Mesodermal cell (in vitro differentiated cells): ENCODE measurements at regions not wholly inside any gene's neighbourhood (a gene's known extent, or its start where the extent isn't known, plus 50 kb on each side); places are given as distances from the start of the nearest gene placed in this dataset.
"Not testable (repeated sequence)": the region's sequence is repeated elsewhere in the genome, so short reads cannot be mapped to it uniquely, and the experiment has no call there.

Experiments used
- H3K27ac ChIP-seq: 2 replicates; pipeline ENCODE4 v1.7.0; 2013; ENCODE audit warnings: mild to moderate bottlenecking, low read depth, low read length, moderate library complexity; ENCODE audit not compliant: severe bottlenecking
- H3K36me3 ChIP-seq: 2 replicates; pipeline ENCODE4 v1.7.1; 2013; ENCODE audit warnings: mild to moderate bottlenecking, low read length, moderate library complexity; ENCODE audit not compliant: control insufficient read depth, insufficient read depth
- H3K4me1 ChIP-seq: one replicate; pipeline ENCODE4 v1.7.1; 2013; ENCODE audit warnings: mild to moderate bottlenecking, low read length; ENCODE audit not compliant: insufficient read depth, control insufficient read depth, poor library complexity, severe bottlenecking
- H3K4me3 ChIP-seq: 2 replicates; pipeline ENCODE4 v1.7.0; 2013; ENCODE audit warnings: low read length, control low read depth, mild to moderate bottlenecking; ENCODE audit not compliant: insufficient read depth, poor library complexity, severe bottlenecking; ENCODE audit errors: extremely low read depth
- H3K9me3 ChIP-seq: 2 replicates; pipeline ENCODE4 v1.7.1; 2013; ENCODE audit warnings: mild to moderate bottlenecking, low read length, moderate library complexity; ENCODE audit not compliant: control insufficient read depth
- WGBS, 2 experiments: methylation state at CpG; one replicate each; pipeline ENCODE4 v1.1.5; 2013; ENCODE audit warnings: missing lambda C conversion rate in 2 of 2; ENCODE audit not compliant: insufficient coverage in 2 of 2; 5-methylcytosine and 5-hydroxymethylcytosine counted together

- peaks cover 3% of the 10 kb centered on the region for H3K9me3 ChIP-seq
- no peaks in the 10 kb centered on the region for H3K4me1 ChIP-seq
- H3K36me3 ChIP-seq, result no peaks in the 10 kb centered on the region
- H3K4me3 ChIP-seq, result no peak overlapping the region
- WGBS, 2 experiments, result no CpG with 5 or more reads among the region's 4 CpGs
- H3K27ac ChIP-seq, result no peak overlapping the region
Measured at GRCh38 chr21:27525780-27526179, 558.9 kb upstream of the ADAMTS5 start.

- Histone ChIP-seq H3K4me1 (no peaks in the 10 kb centered on the region), H3K27ac (no peak overlapping the region), H3K4me3 (no peak overlapping the region), H3K9me3 (peaks cover 15% of the 10 kb centered on the region), H3K36me3 (no peaks in the 10 kb centered on the region)
Measured at GRCh38 chr21:27519361-27519760, 552.5 kb upstream of the ADAMTS5 start.

- not testable (repeated sequence) for H3K4me1 ChIP-seq, H3K36me3 ChIP-seq
- H3K9me3 ChIP-seq, result peaks cover 15% of the 10 kb centered on the region
Measured at GRCh38 chr21:27517177-27517576, 550.3 kb upstream of the ADAMTS5 start.

GRCh38 chr21:27515676-27516075 is 548.8 kb upstream of the ADAMTS5 start:
- no peak overlapping the region for H3K27ac ChIP-seq
- H3K36me3 ChIP-seq, result no peaks in the 10 kb centered on the region
- H3K9me3 ChIP-seq, result peaks cover 15% of the 10 kb centered on the region
- no peak overlapping the region for H3K4me3 ChIP-seq
- no peaks in the 10 kb centered on the region for H3K4me1 ChIP-seq

More at GRCh38 chr21:27517177-27517576, 550.3 kb upstream of the ADAMTS5 start:
- 76 to 81% methylated on average over 2 of the region's 2 CpGs for WGBS, 2 experiments
- not testable (repeated sequence) for H3K27ac ChIP-seq, H3K4me3 ChIP-seq

- Histone ChIP-seq H3K9me3 (peaks cover 15% of the 10 kb centered on the region), H3K36me3 (no peaks in the 10 kb centered on the region), H3K4me1 (no peaks in the 10 kb centered on the region), H3K27ac (no peak overlapping the region), H3K4me3 (no peak overlapping the region)
- no CpG with 5 or more reads among the region's 4 CpGs for WGBS, 2 experiments
Measured at GRCh38 chr21:27513825-27514224, 546.9 kb upstream of the ADAMTS5 start.

- no peak overlapping the region for H3K27ac ChIP-seq
- peaks cover 10% of the 10 kb centered on the region for H3K9me3 ChIP-seq
- no peak overlapping the region for H3K4me3 ChIP-seq
- H3K4me1 ChIP-seq, result no peaks in the 10 kb centered on the region
- no CpG with 5 or more reads among the region's 1 CpG for WGBS, 2 experiments
- H3K36me3 ChIP-seq, result no peaks in the 10 kb centered on the region
Measured at GRCh38 chr21:27513016-27513415, 546.1 kb upstream of the ADAMTS5 start.

- no peak overlapping the region for H3K27ac ChIP-seq
- no peaks in the 10 kb centered on the region for H3K4me1 ChIP-seq
- H3K36me3 ChIP-seq, result no peaks in the 10 kb centered on the region
- H3K9me3 ChIP-seq, result no peaks in the 10 kb centered on the region
- no peak overlapping the region for H3K4me3 ChIP-seq
Measured at GRCh38 chr21:27511233-27511632, 544.3 kb upstream of the ADAMTS5 start.

- WGBS, 2 experiments, result 92 to 100% methylated on average over 3 of the region's 4 CpGs
- Histone ChIP-seq H3K36me3 (no peaks in the 10 kb centered on the region), H3K27ac (no peak overlapping the region), H3K9me3 (no peaks in the 10 kb centered on the region), H3K4me3 (no peak overlapping the region), H3K4me1 (no peaks in the 10 kb centered on the region)
Measured at GRCh38 chr21:27507695-27508094, 540.8 kb upstream of the ADAMTS5 start.

GRCh38 chr21:27505516-27505915 is 538.6 kb upstream of the ADAMTS5 start:
- Histone ChIP-seq H3K36me3 (no peaks in the 10 kb centered on the region), H3K9me3 (no peaks in the 10 kb centered on the region), H3K4me3 (no peak overlapping the region), H3K4me1 (no peaks in the 10 kb centered on the region), H3K27ac (no peak overlapping the region)
- whole genome bisulfite sequencing, 2 experiments, result no CpG with 5 or more reads among the region's 1 CpG

GRCh38 chr21:27502801-27503200 is 535.9 kb upstream of the ADAMTS5 start:
- WGBS, 2 experiments, result no CpG with 5 or more reads among the region's 3 CpGs
- H3K27ac ChIP-seq, result no peak overlapping the region
- H3K9me3 ChIP-seq, result no peaks in the 10 kb centered on the region
- H3K4me3 ChIP-seq, result no peak overlapping the region
- no peaks in the 10 kb centered on the region for H3K4me1 ChIP-seq
- no peaks in the 10 kb centered on the region for H3K36me3 ChIP-seq

GRCh38 chr21:27498025-27498424 is 531.1 kb upstream of the ADAMTS5 start:
- 60 to 82% methylated on average over 1 to 3 of the region's 3 CpGs for WGBS, 2 experiments
- no peaks in the 10 kb centered on the region for H3K9me3 ChIP-seq
- no peak overlapping the region for H3K4me3 ChIP-seq
- H3K27ac ChIP-seq, result no peak overlapping the region
- no peaks in the 10 kb centered on the region for H3K4me1 ChIP-seq
- H3K36me3 ChIP-seq, result no peaks in the 10 kb centered on the region

GRCh38 chr21:27495836-27496235 is 528.9 kb upstream of the ADAMTS5 start:
- no peak overlapping the region for H3K27ac ChIP-seq
- WGBS, 2 experiments, result 80 to 100% methylated on average over 1 of the region's 1 CpG
- no peaks in the 10 kb centered on the region for H3K4me1 ChIP-seq
- no peak overlapping the region for H3K4me3 ChIP-seq
- no peaks in the 10 kb centered on the region for H3K9me3 ChIP-seq
- H3K36me3 ChIP-seq, result no peaks in the 10 kb centered on the region
